ENCODE measurements at regions not wholly inside any gene's neighbourhood (a gene's known extent, or its start where the extent isn't known, plus 50 kb on each side); places are given as distances from the start of the nearest gene placed in this dataset.

GRCh38 chr7:51789489-51789888 lies 472.9 kb upstream of the COBL start:
- TF ChIP-seq TCF12 (IDR thresholded peaks at IDR 0.05; ENCODE audit: low read depth) (no peak), YY1 (IDR thresholded peaks at IDR 0.05; ENCODE audit: low read depth) (no peak), EGR1 (IDR thresholded peaks at IDR 0.05) (no peak), ZBTB7A (IDR thresholded peaks at IDR 0.05; ENCODE audit: low read depth) (no peak), EP300 (IDR thresholded peaks at IDR 0.05; ENCODE audit: borderline replicate concordance) (no peak), REST (IDR thresholded peaks at IDR 0.05; ENCODE audit: low read depth) (no peak), TEAD4 (IDR thresholded peaks at IDR 0.05) (no peak), RAD21 (IDR thresholded peaks at IDR 0.05; ENCODE audit: low read depth) (no peak), FOXM1 (IDR thresholded peaks at IDR 0.05; ENCODE audit: borderline replicate concordance, low read depth) (no peak), TAF1 (IDR thresholded peaks at IDR 0.05; ENCODE audit: low read depth) (no peak), NFIC (IDR thresholded peaks at IDR 0.05) (no peak), CREB1 (IDR thresholded peaks at IDR 0.05; ENCODE audit: low read depth) (no peak), CEBPB (IDR thresholded peaks at IDR 0.05) (no peak)
- TF ChIP-seq, protein P1, sequence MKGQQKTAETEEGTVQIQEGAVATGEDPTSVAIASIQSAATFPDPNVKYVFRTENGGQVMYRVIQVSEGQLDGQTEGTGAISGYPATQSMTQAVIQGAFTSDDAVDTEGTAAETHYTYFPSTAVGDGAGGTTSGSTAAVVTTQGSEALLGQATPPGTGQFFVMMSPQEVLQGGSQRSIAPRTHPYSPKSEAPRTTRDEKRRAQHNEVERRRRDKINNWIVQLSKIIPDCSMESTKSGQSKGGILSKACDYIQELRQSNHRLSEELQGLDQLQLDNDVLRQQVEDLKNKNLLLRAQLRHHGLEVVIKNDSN (IDR thresholded peaks at IDR 0.05) = no peak
- TF ChIP-seq, protein P2, sequence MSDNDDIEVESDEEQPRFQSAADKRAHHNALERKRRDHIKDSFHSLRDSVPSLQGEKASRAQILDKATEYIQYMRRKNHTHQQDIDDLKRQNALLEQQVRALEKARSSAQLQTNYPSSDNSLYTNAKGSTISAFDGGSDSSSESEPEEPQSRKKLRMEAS (IDR thresholded peaks at IDR 0.05) = no peak

- TF ChIP-seq, protein P1 (IDR thresholded peaks at IDR 0.05) = no peak
- TF ChIP-seq TEAD4 (IDR thresholded peaks at IDR 0.05) (no peak), TCF12 (IDR thresholded peaks at IDR 0.05; ENCODE audit: low read depth) (no peak), NFIC (IDR thresholded peaks at IDR 0.05) (no peak), CEBPB (IDR thresholded peaks at IDR 0.05) (no peak), FOXM1 (IDR thresholded peaks at IDR 0.05; ENCODE audit: borderline replicate concordance, low read depth) (no peak), EP300 (IDR thresholded peaks at IDR 0.05; ENCODE audit: borderline replicate concordance) (no peak), EGR1 (IDR thresholded peaks at IDR 0.05) (no peak), TAF1 (IDR thresholded peaks at IDR 0.05; ENCODE audit: low read depth) (no peak), ZBTB7A (IDR thresholded peaks at IDR 0.05; ENCODE audit: low read depth) (no peak), REST (IDR thresholded peaks at IDR 0.05; ENCODE audit: low read depth) (no peak)
- TF ChIP-seq, protein P2 (IDR thresholded peaks at IDR 0.05) = no peak
These were observed 469.7 kb upstream of the COBL start for GRCh38 chr7:51786284-51786683.

DNA sequence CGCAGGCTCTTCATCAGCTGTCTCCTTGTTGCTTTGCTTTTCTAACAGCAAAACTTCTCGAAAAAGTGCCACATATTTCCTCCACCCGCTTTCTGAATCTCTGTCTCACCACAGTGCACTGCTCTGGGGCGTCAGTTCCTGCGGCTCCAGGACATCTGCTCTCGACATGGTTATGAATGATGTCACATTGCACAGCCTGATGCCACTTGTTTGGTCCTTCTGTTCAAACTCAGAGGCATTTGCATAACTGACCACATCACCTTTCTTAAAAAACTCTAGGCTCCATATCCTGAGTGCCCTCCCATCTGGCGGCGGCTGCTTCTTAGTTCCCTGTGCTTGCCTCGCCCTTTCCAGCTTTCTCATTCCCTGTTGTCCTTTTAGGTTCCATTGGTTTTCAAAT lies 469.3 kb upstream of the COBL start:
- TF ChIP-seq REST (IDR thresholded peaks at IDR 0.05; ENCODE audit: low read depth) (no peak), EGR1 (IDR thresholded peaks at IDR 0.05) (no peak), CREB1 (IDR thresholded peaks at IDR 0.05; ENCODE audit: low read depth) (no peak), FOXM1 (IDR thresholded peaks at IDR 0.05; ENCODE audit: borderline replicate concordance, low read depth) (no peak), EP300 (IDR thresholded peaks at IDR 0.05; ENCODE audit: borderline replicate concordance) (no peak), TAF1 (IDR thresholded peaks at IDR 0.05; ENCODE audit: low read depth) (no peak), NFIC (IDR thresholded peaks at IDR 0.05) (no peak), TEAD4 (IDR thresholded peaks at IDR 0.05) (no peak), YY1 (IDR thresholded peaks at IDR 0.05; ENCODE audit: low read depth) (no peak)
- TF ChIP-seq, protein P2 (IDR thresholded peaks at IDR 0.05) = no peak

GRCh38 chr7:51785171-51785570 lies 468.6 kb upstream of the COBL start:
- TF ChIP-seq ZBTB7A (IDR thresholded peaks at IDR 0.05; ENCODE audit: low read depth) (no peak), NFIC (IDR thresholded peaks at IDR 0.05) (no peak), CREB1 (IDR thresholded peaks at IDR 0.05; ENCODE audit: low read depth) (no peak), EP300 (IDR thresholded peaks at IDR 0.05; ENCODE audit: borderline replicate concordance) (no peak), FOXM1 (IDR thresholded peaks at IDR 0.05; ENCODE audit: borderline replicate concordance, low read depth) (no peak)
- TF ChIP-seq, protein P1 (IDR thresholded peaks at IDR 0.05) = no peak
- TF ChIP-seq, protein P2 (IDR thresholded peaks at IDR 0.05) = no peak

Measured in Ishikawa (cell line).